Neutrophil (primary cell): ENCODE measurements at regions not wholly inside any gene's neighbourhood (a gene's known extent, or its start where the extent isn't known, plus 50 kb on each side); places are given as distances from the start of the nearest gene placed in this dataset.

Experiments used
- H3K27ac ChIP-seq: fragments of 200-600 bp; sonication (generic); 2 replicates; pipeline ENCODE4 v1.5.1; 2016; ENCODE audit warnings: mild to moderate bottlenecking, moderate library complexity
- H3K27me3 ChIP-seq: fragments of 200-600 bp; sonication (generic); 2 replicates; pipeline ENCODE4 v1.6.0; 2016; ENCODE audit warnings: mild to moderate bottlenecking
- H3K36me3 ChIP-seq: fragments of 200-600 bp; sonication (generic); 2 replicates; pipeline ENCODE4 v1.5.1; 2017
- H3K4me1 ChIP-seq, 2 experiments: fragments of 200-600 bp in 1 of 2; sonication (generic) in 1 of 2; 1 replicate in 1 of 2; 2 replicates in 1 of 2; pipeline versions ENCODE4 v1.5.1 to v1.6.1; 2013 to 2016; ENCODE audit warnings: low read depth in 1 of 2, low read length in 1 of 2, mild to moderate bottlenecking in 1 of 2, moderate library complexity in 1 of 2; ENCODE audit not compliant: control insufficient read depth in 1 of 2, insufficient read depth in 1 of 2
- H3K4me3 ChIP-seq, 2 experiments: fragments of 200-600 bp in 1 of 2; sonication (generic) in 1 of 2; 1 replicate in 1 of 2; 2 replicates in 1 of 2; pipeline ENCODE4 v1.5.1; 2013 to 2016; ENCODE audit warnings: low read depth in 1 of 2, low read length in 1 of 2, mild to moderate bottlenecking in 1 of 2, moderate library complexity in 1 of 2
- H3K9me3 ChIP-seq: fragments of 200-600 bp; sonication (generic); 2 replicates; pipeline ENCODE4 v1.5.1; 2016
- CTCF ChIP-seq: fragments of 200-600 bp; sonication (generic); IDR thresholded peaks from 2 replicates; pipeline ENCODE4 v1.5.1; 2016; ENCODE audit warnings: antibody characterized with exemption

- H3K36me3 ChIP-seq = no peaks in the 10 kb centered on the region
- no peak overlapping the region for H3K27ac ChIP-seq
- TF ChIP-seq CTCF = no peak
- no peaks in the 10 kb centered on the region for H3K4me1 ChIP-seq
- H3K27me3 ChIP-seq = no peaks in the 10 kb centered on the region
- no peaks in the 10 kb centered on the region for H3K9me3 ChIP-seq
- no peak overlapping the region for H3K4me3 ChIP-seq
These were observed 216.4 kb downstream of the KLF5 start for GRCh38 chr13:73275163-73275562.

- no peak for TF ChIP-seq CTCF
- Histone ChIP-seq H3K36me3 (no peaks in the 10 kb centered on the region), H3K4me3 (no peak overlapping the region), H3K27me3 (no peaks in the 10 kb centered on the region), H3K4me1 (no peaks in the 10 kb centered on the region), H3K27ac (no peak overlapping the region), H3K9me3 (peaks cover 6% of the 10 kb centered on the region)
These were observed 215.3 kb downstream of the KLF5 start for GRCh38 chr13:73274147-73274546.

GRCh38 chr13:73273745-73274144 lies 214.9 kb downstream of the KLF5 start:
- Histone ChIP-seq H3K36me3 (no peaks in the 10 kb centered on the region), H3K4me3 (no peak overlapping the region), H3K27ac (no peak overlapping the region), H3K27me3 (no peaks in the 10 kb centered on the region), H3K4me1 (no peaks in the 10 kb centered on the region), H3K9me3 (peaks cover 6% of the 10 kb centered on the region)
- TF ChIP-seq CTCF = no peak

- Histone ChIP-seq H3K36me3 (no peaks in the 10 kb centered on the region), H3K9me3 (peaks cover 6% of the 10 kb centered on the region), H3K27ac (no peak overlapping the region), H3K4me3 (no peak overlapping the region), H3K4me1 (no peaks in the 10 kb centered on the region), H3K27me3 (no peaks in the 10 kb centered on the region)
- TF ChIP-seq CTCF = no peak
These were observed 214.5 kb downstream of the KLF5 start for GRCh38 chr13:73273276-73273675.

- Histone ChIP-seq H3K4me3 (no peak overlapping the region), H3K27ac (no peak overlapping the region), H3K4me1 (no peaks in the 10 kb centered on the region), H3K9me3 (peaks cover 6% of the 10 kb centered on the region), H3K27me3 (no peaks in the 10 kb centered on the region), H3K36me3 (no peaks in the 10 kb centered on the region)
- TF ChIP-seq CTCF = no peak
These were observed 214.0 kb downstream of the KLF5 start for GRCh38 chr13:73272831-73273230.

- Histone ChIP-seq H3K27ac (no peak overlapping the region), H3K27me3 (no peaks in the 10 kb centered on the region), H3K36me3 (no peaks in the 10 kb centered on the region), H3K4me3 (no peak overlapping the region), H3K9me3 (peaks cover 6% of the 10 kb centered on the region), H3K4me1 (no peaks in the 10 kb centered on the region)
- TF ChIP-seq CTCF = no peak
These were observed 209.5 kb downstream of the KLF5 start for GRCh38 chr13:73268306-73268705.
